ENCODE measurements at regions not wholly inside any gene's neighbourhood (a gene's known extent, or its start where the extent isn't known, plus 50 kb on each side); places are given as distances from the start of the nearest gene placed in this dataset.

DNA sequence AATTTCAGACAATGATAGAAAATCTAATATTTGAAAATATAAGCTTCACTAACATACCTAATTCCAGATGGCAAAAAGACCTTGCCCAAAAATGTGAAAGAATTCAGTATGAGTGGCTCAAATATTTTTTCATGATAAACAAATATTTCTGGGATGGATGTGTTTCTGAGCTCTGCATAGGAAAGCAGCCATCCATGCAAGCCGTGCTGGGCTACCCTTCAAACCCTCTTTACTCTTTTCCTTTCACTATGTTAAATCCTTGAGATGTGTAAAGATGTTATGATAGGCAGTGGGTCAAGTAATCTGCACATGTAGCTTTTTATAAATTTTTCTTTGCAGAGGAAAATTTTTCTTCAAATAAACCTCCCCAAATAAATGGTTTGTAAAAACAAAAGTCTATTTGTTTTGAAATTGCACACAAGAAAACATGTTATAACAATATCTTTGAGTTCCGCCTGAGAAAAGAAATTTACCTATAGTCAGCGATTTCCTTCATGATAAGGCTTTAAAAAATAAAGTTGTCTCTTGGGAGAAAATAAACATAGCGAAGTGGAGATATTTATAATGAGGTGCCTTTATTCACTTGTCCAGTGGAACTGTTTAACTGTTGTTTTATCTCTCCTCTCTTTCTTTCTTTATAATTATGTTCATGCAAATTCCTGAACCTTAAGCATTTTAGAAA, 154.3 kb upstream of the PITX1 start:
- H3K9me2 ChIP-seq (ENCODE audit: insufficient read depth), result no peaks in the 10 kb centered on the region
- no peaks in the 10 kb centered on the region for H4K20me1 ChIP-seq (ENCODE audit: insufficient read depth)
- WGBS, 2 experiments (ENCODE audit: low coverage in 1 of 2, low lambda C conversion rate in 2 of 2, missing lambda C conversion rate in 2 of 2), result 67 to 73% methylated on average over 4 of the region's 4 CpGs
- in situ Hi-C loops (cut with MboI), result no loop called here
- H3K9ac ChIP-seq, result no peak overlapping the region
- no peak overlapping the region for H3K4me2 ChIP-seq (ENCODE audit: unreplicated experiment)
- peaks cover 1% of the 10 kb centered on the region; the same call in 1 of the 2 replicates for H3F3A ChIP-seq (ENCODE audit: insufficient read depth)
- no peaks in the 10 kb centered on the region for H3K9me3 ChIP-seq (ENCODE audit: low read depth)
- H2AFZ ChIP-seq, result no peak overlapping the region
- H3K79me2 ChIP-seq (ENCODE audit: insufficient read depth), result no peaks in the 10 kb centered on the region
- no peak overlapping the region for H3K4me3 ChIP-seq
- H3K27ac ChIP-seq, result no peak overlapping the region
- no peaks in the 10 kb centered on the region for H3K36me3 ChIP-seq (ENCODE audit: low read depth)
- no peak for DNase-seq
- peaks cover 44% of the 10 kb centered on the region for H3K27me3 ChIP-seq (replicated peaks; ENCODE audit: insufficient read depth)
- no peaks in the 10 kb centered on the region for H3K4me1 ChIP-seq (ENCODE audit: insufficient read depth)
- TF ChIP-seq EZH2phosphoT487 (IDR thresholded peaks at IDR 0.05; ENCODE audit: insufficient read depth, low read depth) (no peak), EZH2 (IDR thresholded peaks at IDR 0.05; ENCODE audit: insufficient read depth, poor library complexity, severe bottlenecking) (no peak)

DNA sequence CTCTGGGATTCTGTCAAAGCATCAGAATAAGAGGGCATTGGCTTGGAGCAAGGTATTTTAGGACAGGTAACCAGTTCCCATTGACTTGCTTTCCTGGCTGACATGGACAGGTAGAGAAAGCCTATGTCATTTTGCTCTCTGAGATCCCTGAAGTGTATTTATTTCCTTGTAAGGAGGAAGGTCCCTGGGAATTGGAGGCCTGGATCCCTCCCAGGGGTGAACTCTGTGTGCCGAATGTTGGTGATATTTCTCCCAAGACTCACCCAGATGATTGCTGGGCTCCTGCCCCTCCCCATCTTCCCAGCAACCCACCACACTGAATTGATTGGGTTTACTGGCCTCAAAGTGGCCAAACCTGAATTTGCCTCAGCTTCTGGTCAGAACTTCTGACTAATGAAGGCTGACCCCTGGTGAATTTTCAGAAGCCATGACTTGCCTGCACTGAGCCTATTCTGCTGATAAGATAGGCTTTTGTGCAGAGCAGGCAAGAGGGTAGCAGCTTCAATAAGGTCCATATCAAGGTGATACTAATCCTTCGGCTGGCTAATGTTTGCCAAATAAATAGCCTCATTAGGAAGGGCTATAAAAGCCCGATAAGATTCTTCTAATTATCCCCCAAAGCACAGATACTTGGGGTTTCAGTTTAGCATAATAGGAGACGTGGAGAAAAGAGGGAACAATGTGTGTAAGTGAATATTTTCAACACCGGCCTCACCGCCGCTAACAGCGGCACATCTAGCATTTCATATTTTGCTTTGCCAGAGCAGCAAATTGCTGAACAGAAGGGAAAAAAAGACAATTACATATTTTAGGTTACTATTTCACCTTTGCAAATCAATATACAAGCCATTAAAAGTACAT, 152.9 kb upstream of the PITX1 start:
- Histone ChIP-seq H3K4me1 (ENCODE audit: insufficient read depth) (no peaks in the 10 kb centered on the region), H3K79me2 (ENCODE audit: insufficient read depth) (no peaks in the 10 kb centered on the region), H3K27ac (no peak overlapping the region), H3K4me2 (ENCODE audit: unreplicated experiment) (no peak overlapping the region), H3K4me3 (no peak overlapping the region), H3K9ac (no peak overlapping the region), H3F3A (ENCODE audit: insufficient read depth) (no peaks in the 10 kb centered on the region), H3K27me3 (replicated peaks; ENCODE audit: insufficient read depth) (peaks cover 44% of the 10 kb centered on the region), H3K36me3 (ENCODE audit: low read depth) (no peaks in the 10 kb centered on the region), H4K20me1 (ENCODE audit: insufficient read depth) (no peaks in the 10 kb centered on the region), H3K9me3 (ENCODE audit: low read depth) (no peaks in the 10 kb centered on the region), H2AFZ (no peak overlapping the region), H3K9me2 (ENCODE audit: insufficient read depth) (no peaks in the 10 kb centered on the region)
- 74 to 80% methylated on average over 8 of the region's 8 CpGs for WGBS, 2 experiments (ENCODE audit: low coverage in 1 of 2, low lambda C conversion rate in 2 of 2, missing lambda C conversion rate in 2 of 2)
- in situ Hi-C loops (cut with MboI), result no loop called here
- TF ChIP-seq EZH2phosphoT487 (IDR thresholded peaks at IDR 0.05; ENCODE audit: insufficient read depth, low read depth), result no peak
- no peak for TF ChIP-seq EZH2 (IDR thresholded peaks at IDR 0.05; ENCODE audit: insufficient read depth, poor library complexity, severe bottlenecking)
- DNase-seq, result no peak

DNA sequence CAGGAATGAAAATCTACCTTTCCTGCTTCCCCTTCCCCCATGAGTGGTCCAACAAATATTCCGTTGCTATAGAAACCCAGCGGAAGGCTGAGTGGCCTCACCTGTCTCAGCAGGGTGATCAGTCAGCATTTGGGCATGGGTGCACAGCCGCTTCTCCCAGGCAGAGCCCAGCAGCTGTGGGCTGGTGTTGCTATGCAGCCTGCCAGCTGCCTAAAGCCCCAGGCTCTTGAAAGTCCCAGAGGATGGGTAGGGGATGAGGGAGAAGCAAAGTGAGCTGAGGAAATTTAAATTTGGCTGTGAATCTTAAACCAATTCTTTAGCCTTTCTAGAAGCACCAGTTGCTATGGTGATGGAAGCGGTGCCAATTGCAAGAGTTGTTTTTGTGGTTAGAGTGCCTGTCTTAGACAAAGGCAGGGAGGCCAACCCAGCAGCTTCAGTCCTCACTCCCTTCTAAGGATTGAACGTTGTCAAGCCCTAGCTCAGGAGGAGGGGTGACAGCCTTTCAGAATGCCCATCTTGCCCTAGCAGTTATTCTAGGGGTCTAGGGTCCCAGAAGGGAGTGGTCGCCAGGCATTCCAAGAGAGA, 151.5 kb upstream of the PITX1 start:
- 53 to 60% methylated on average over 6 of the region's 6 CpGs for WGBS, 2 experiments (ENCODE audit: low coverage in 1 of 2, low lambda C conversion rate in 2 of 2, missing lambda C conversion rate in 2 of 2)
- Histone ChIP-seq H3K79me2 (ENCODE audit: insufficient read depth) (no peaks in the 10 kb centered on the region), H3K27me3 (replicated peaks; ENCODE audit: insufficient read depth) (peaks cover 41% of the 10 kb centered on the region), H3K9me2 (ENCODE audit: insufficient read depth) (no peaks in the 10 kb centered on the region), H3K4me2 (ENCODE audit: unreplicated experiment) (no peak overlapping the region), H2AFZ (no peak overlapping the region), H3F3A (ENCODE audit: insufficient read depth) (no peaks in the 10 kb centered on the region), H3K4me1 (ENCODE audit: insufficient read depth) (no peaks in the 10 kb centered on the region), H3K9me3 (ENCODE audit: low read depth) (no peaks in the 10 kb centered on the region), H4K20me1 (ENCODE audit: insufficient read depth) (no peaks in the 10 kb centered on the region), H3K36me3 (ENCODE audit: low read depth) (no peaks in the 10 kb centered on the region), H3K4me3 (no peak overlapping the region), H3K27ac (no peak overlapping the region), H3K9ac (no peak overlapping the region)
- TF ChIP-seq EZH2phosphoT487 (IDR thresholded peaks at IDR 0.05; ENCODE audit: insufficient read depth, low read depth) (no peak), EZH2 (IDR thresholded peaks at IDR 0.05; ENCODE audit: insufficient read depth, poor library complexity, severe bottlenecking) (no peak)
- in situ Hi-C loops (cut with MboI), result no loop called here
- peak; percentile 42 for DNase-seq

DNA sequence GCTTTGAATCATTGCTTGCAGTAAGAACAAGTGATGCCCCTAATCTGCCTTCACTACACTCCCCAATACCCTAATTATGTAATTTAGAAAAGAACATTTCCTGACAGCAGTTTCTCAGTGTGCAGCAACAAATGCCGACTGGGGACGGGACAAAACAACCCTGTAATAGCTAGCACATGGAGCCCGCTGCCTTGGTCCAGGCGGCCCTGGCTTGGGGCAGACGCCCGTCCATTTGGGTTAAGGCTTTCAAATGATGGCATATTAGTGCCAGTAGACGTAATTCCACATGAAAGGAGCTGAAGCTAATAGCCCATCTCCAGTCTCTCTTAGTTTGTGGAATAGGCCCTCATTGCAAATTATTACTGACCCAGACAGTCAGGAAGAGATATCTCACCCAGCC, 150.6 kb upstream of the PITX1 start:
- H3K79me2 ChIP-seq (ENCODE audit: insufficient read depth), result no peaks in the 10 kb centered on the region
- 79 to 85% methylated on average over 7 of the region's 7 CpGs for WGBS, 2 experiments (ENCODE audit: low coverage in 1 of 2, low lambda C conversion rate in 2 of 2, missing lambda C conversion rate in 2 of 2)

More for the DNA sequence above, 150.6 kb upstream of the PITX1 start:
- H2AFZ ChIP-seq, result no peak overlapping the region
- H3K27ac ChIP-seq, result no peak overlapping the region
- H3K27me3 ChIP-seq (replicated peaks; ENCODE audit: insufficient read depth), result peaks cover 36% of the 10 kb centered on the region
- in situ Hi-C loops (cut with MboI), result no loop called here
- H3K4me3 ChIP-seq, result no peak overlapping the region
- H4K20me1 ChIP-seq (ENCODE audit: insufficient read depth), result no peaks in the 10 kb centered on the region
- H3K4me2 ChIP-seq (ENCODE audit: unreplicated experiment), result no peak overlapping the region
- no peaks in the 10 kb centered on the region for H3K4me1 ChIP-seq (ENCODE audit: insufficient read depth)
- no peaks in the 10 kb centered on the region for H3K9me3 ChIP-seq (ENCODE audit: low read depth)
- TF ChIP-seq EZH2phosphoT487 (IDR thresholded peaks at IDR 0.05; ENCODE audit: insufficient read depth, low read depth) (no peak), EZH2 (IDR thresholded peaks at IDR 0.05; ENCODE audit: insufficient read depth, poor library complexity, severe bottlenecking) (no peak)
- H3K9me2 ChIP-seq (ENCODE audit: insufficient read depth), result no peaks in the 10 kb centered on the region
- H3F3A ChIP-seq (ENCODE audit: insufficient read depth), result no peaks in the 10 kb centered on the region
- H3K36me3 ChIP-seq (ENCODE audit: low read depth), result no peaks in the 10 kb centered on the region
- H3K9ac ChIP-seq, result no peak overlapping the region
- DNase-seq, result no peak
